Activated gamma-delta T cell treated with anti-CD3 and anti-CD28 coated beads, Interleukin-2, amount 50 U/mL, for 16 hours (primary cell): ENCODE measurements at regions not wholly inside any gene's neighbourhood (a gene's known extent, or its start where the extent isn't known, plus 50 kb on each side); places are given as distances from the start of the nearest gene placed in this dataset.

Source experiments
- DNase-seq: peaks from one replicate; pipeline ENCODE4 v3.0.0-alpha.2; 2020; ENCODE audit warnings: low read depth

- no peak for DNase-seq
Measured at GRCh38 chr6:164554700-164555476, 754.5 kb downstream of the C6orf118 start.

DNA sequence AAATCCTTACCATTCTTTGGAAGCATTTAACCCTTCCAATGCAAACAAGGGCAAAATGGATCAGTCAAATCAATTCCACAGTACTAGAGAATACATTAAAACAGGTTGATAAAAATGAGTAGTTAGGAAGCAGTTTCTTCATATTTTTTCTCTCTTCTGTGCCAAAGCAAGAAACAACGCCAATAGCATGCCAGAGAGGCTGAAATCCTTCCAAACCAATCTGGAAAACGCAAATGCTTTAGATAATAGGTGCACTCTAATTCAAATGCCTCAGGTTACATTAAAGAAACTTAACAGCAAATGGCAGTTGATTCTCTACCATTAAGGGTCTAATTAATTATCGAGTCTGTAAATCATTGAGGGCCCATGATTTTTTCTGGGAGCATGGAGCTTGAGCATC is 755.2 kb downstream of the C6orf118 start:
- no peak for DNase-seq

GRCh38 chr6:164551706-164552105 is 757.7 kb downstream of the C6orf118 start:
- no peak for DNase-seq

- no peak for DNase-seq
Measured at GRCh38 chr6:164547076-164547475, 762.3 kb downstream of the C6orf118 start.

- DNase-seq, result no peak
Measured at GRCh38 chr6:164546263-164546662, 763.1 kb downstream of the C6orf118 start.

GRCh38 chr6:164534070-164534766 is 775.2 kb downstream of the C6orf118 start:
- DNase-seq, result no peak

GRCh38 chr6:164533045-164533362 is 776.4 kb downstream of the C6orf118 start:
- no peak for DNase-seq

DNA sequence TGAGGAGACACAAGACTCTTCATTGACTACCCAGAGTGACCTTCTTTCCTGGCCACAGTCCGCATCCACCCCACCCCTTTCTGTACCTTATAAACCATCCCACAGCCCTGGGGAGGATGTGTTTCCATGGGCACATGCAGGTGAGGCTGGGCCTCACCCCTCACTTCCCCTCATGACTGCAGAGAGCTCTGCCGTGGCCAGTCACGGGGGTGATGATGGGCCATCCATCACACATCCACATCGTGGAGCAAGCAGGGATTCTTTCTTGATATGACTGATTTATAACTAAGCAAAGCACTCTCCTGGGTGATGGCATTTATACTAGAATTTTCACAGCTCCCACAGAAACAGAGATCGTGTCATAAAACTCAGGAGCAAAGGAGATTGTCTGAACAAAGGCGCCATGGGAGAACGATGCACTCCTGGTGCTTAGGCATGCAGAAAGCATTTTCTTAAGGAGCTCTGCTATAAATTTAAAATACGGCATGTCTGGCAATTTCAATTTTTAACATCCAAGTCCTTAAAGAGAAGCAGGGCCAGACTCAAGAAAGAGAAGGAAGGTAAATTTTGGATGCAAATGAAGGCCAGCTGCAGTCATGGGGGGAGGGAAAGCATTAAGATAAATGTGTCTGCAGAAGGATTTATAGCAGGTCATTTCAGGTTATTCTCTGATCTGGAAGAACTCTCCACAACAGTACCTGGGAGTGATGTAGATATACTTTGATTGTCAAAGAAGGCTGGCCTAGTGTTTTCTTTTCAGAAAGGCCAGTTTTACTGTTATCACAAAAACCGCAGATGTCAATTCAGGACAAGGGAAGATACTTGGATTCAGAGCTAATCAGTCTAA is 777.0 kb downstream of the C6orf118 start:
- DNase-seq, result no peak

GRCh38 chr6:164531736-164532135 is 777.7 kb downstream of the C6orf118 start:
- DNase-seq, result no peak

- no peak for DNase-seq
Measured at GRCh38 chr6:164528539-164528938, 780.9 kb downstream of the C6orf118 start.

DNA sequence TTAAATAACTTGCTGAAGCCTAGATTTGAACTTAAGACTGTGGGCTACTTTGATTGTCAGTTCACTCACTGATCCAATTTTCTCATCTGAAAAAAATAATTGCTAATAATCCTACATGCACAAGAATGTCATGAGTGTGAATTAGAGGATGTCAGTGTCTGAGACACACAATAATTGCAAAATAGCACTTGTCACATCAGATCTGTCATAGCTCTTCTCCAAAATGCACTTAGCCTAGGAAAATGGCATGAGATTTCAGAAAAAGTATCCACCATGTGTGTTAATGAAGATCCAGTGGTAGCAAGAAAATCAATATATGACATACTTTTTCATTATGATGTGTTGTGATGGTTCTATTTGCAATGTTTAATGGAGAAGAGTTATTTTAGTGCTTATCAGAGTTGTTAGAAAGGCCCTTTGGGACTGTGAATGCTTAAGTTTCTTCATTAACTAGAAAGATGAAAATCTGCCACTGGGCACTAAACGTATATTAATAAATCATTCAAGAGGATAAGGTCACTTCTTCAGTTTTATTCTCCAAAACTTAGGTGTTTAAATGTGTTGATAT is 786.2 kb downstream of the C6orf118 start:
- DNase-seq, result no peak

DNA sequence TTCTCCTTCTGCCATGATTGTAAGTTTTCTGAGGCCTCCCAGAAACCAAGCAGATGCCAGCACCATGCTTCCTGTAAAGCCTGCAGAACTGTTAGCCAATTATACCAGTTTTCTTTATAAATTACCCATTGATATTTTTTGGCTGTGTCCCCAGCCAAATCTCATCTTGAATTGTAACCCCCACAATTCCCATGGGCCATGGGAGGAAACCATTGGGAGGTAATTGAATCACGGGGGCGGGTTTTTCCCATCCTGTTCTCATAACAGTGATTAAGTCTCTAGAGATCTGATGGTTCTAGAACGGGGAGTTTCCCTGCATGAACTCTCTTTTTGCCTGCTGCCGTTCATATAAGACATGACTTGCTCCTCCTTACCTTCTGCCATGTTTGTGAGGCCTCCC is 788.5 kb downstream of the C6orf118 start:
- DNase-seq, result no peak

DNA sequence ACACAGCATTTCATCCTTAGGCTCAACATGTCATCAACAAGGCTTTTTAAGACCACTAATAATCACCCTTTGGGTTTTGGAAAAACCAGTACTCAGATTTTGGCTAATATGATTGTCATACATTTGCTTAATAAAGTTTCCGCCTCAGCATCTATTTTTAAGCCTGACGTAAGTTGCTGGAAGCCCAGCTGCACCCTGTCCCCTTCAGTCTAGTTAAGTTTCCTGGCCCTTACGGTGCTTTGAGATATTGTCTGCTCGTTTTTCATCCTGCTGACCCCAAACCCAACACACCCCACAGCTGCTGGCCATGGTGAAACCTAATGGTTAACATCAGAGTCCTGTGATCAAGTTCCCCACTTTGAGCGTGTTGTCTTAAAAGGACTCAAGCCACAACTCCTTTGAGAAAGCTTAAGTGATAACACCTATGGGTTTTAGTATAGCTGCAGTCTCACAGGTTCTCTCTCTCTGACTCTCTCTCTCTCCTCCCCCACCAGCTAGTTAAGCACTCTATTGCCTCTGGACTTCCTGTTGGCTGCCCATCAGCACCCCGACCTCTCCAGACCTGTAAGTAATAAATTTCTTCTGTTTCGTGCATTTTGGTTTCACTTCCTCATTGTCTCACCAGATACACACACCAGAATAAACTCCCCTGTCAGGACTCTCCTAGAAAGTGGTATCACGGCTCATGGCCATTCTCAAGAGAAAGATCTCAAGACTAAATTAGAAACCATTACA is 802.0 kb downstream of the C6orf118 start:
- DNase-seq, result no peak

DNA sequence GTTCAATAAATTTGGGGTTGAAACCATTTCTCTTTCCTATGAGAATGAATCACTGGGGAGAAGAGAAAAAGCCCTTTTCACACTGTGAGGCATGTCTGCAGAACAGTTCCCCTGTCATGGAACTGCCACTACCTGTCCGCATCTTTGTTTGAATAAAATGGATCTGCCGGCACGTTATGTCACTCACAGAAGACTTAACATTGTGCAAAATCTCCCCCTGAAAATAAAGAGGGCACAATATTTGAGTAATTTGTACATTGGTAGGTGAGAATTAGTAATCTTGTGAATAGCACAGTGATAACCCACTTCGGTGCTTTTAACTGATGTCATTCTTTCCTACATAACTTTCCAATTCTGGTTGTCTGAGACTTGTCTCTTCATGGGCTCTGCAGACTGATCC is 804.0 kb downstream of the C6orf118 start:
- DNase-seq, result no peak

DNA sequence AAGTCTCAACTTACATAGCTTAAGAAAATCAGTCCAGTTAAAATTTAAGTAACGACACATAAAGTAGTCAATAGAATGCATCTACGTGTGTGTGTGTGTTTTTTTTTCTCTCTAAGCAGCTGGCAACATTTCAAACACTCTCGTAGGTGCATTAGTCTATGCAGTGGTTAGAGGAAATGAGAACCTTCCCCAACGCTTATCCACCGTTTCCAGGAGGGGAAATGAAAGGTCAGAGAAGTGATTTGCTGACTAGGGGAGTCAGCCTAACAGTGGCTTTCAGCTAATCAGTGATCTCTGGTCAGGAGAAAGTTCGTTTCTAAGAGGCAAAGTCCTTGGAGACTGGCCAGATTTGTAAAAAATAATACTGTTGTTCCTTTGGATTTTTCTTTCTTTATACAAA is 806.6 kb downstream of the C6orf118 start:
- DNase-seq, result no peak

GRCh38 chr6:164495882-164496495 is 813.4 kb downstream of the C6orf118 start:
- DNase-seq, result no peak

GRCh38 chr6:164478426-164478825 is 831.0 kb downstream of the C6orf118 start:
- DNase-seq, result no peak

DNA sequence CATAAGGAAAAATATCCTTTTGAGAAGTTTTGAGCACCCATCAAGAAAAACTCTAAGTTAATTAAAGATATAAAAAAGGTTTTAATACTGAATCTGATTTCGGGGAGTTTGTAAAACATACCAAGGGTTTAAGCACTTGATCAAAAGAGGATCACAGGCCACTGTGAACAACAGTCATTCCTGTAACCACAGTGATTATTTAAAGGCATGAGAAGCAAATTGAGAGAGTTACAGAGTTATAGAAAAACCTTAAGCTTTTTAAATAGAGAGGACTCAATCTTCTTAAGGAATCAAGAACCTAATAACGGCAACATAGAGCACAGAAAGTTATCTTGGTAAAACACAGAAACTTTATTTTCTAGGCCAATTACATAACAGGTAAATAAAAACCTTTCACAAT is 831.6 kb downstream of the C6orf118 start:
- no peak for DNase-seq

DNA sequence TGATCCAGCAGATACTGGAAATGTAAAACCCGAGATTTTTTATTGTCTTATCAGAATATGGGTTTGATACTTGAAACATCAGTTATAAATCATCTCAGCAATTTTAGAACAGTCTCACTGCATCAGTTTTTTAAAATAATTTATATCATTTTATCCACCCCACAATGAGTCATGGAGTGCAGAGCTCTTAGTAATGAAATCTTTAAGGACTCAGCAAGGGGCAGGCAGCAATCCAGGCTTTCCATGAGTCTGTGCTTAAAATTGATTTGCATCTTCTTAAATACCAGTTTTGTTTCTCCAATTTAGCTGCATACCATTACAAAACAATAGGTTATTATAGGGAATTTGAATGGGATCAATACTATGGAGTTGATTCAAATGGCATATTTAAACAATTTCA is 832.3 kb downstream of the C6orf118 start:
- no peak for DNase-seq

- no peak for DNase-seq
Measured at GRCh38 chr6:164469276-164469949, 840.0 kb downstream of the C6orf118 start.

DNA sequence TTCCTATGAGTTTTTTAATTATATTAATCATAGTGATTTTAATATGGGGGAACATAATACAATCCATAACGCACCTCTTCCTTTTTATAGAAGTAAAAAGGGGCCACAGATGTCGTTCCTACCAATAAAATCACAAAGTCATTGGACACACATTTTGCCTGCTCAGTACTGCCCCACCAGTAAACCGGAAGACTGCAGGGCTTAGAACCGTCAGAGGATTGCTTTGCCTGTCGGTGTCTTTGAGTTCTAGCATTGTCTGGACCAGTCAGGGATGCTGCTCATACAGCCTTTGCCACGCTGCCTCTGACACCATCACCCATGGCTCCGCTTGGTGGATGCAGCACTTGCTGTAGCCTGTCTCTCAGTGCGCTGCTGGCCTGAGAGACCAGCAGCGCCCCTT is 853.6 kb downstream of the C6orf118 start:
- DNase-seq, result no peak
